DOHH2 (cell line): ENCODE measurements at regions not wholly inside any gene's neighbourhood (a gene's known extent, or its start where the extent isn't known, plus 50 kb on each side); places are given as distances from the start of the nearest gene placed in this dataset.

Experiments used
- H3F3A ChIP-seq: fragments of 200-600 bp; sonication (generic), shearing (Covaris generic); 2 replicates; pipeline ENCODE4 v1.6.0; 2016; ENCODE audit warnings: antibody characterized with exemption, mild to moderate bottlenecking; ENCODE audit not compliant: control insufficient read depth, insufficient read depth
- H3K27ac ChIP-seq: fragments of 200-600 bp; sonication (generic); 2 replicates; pipeline ENCODE4 v1.5.1; 2014; ENCODE audit warnings: low read depth, mild to moderate bottlenecking, low read length, moderate library complexity
- H3K27me3 ChIP-seq: fragments of 200-600 bp; sonication (generic); 2 replicates; pipeline ENCODE4 v1.6.1; 2014; ENCODE audit warnings: mild to moderate bottlenecking, low read length, mixed read lengths; ENCODE audit not compliant: control insufficient read depth
- H3K36me3 ChIP-seq: fragments of 200-600 bp; sonication (generic); 2 replicates; pipeline ENCODE4 v1.6.1; 2014; ENCODE audit warnings: mild to moderate bottlenecking, low read length, moderate library complexity, mixed read lengths; ENCODE audit not compliant: control insufficient read depth
- H3K4me1 ChIP-seq: fragments of 200-600 bp; sonication (generic); 2 replicates; pipeline ENCODE4 v1.6.1; 2014; ENCODE audit warnings: mild to moderate bottlenecking, low read length, mixed read lengths; ENCODE audit not compliant: control insufficient read depth
- H3K4me2 ChIP-seq: fragments of 200-600 bp; sonication (generic); 2 replicates; pipeline ENCODE4 v1.6.0; 2014; ENCODE audit warnings: mild to moderate bottlenecking, low read length, moderate library complexity
- H3K4me3 ChIP-seq: fragments of 200-600 bp; sonication (generic); 2 replicates; pipeline ENCODE4 v1.5.1; 2014; ENCODE audit warnings: mild to moderate bottlenecking, low read length, mixed read lengths
- H3K79me2 ChIP-seq: fragments of 200-600 bp; sonication (generic); 2 replicates; pipeline ENCODE4 v1.6.1; 2014; ENCODE audit warnings: mild to moderate bottlenecking, low read length, mixed read lengths; ENCODE audit not compliant: control insufficient read depth
- H3K9me2 ChIP-seq: fragments of 200-600 bp; sonication (generic); replicated peaks from 2 replicates; pipeline ENCODE4 v1.6.1; 2014; ENCODE audit warnings: mild to moderate bottlenecking, low read length, mixed read lengths; ENCODE audit not compliant: control insufficient read depth
- H3K9me3 ChIP-seq: fragments of 200-600 bp; sonication (generic); 2 replicates; pipeline ENCODE4 v1.6.1; 2014; ENCODE audit warnings: antibody characterized with exemption, low read length, mixed read lengths; ENCODE audit not compliant: control insufficient read depth, insufficient read depth
- H4K20me1 ChIP-seq: fragments of 200-600 bp; sonication (generic); 2 replicates; pipeline ENCODE4 v1.6.0; 2014; ENCODE audit warnings: low read depth, mild to moderate bottlenecking, antibody characterized with exemption, low read length, moderate library complexity; ENCODE audit not compliant: control insufficient read depth, insufficient read depth
- CTCF ChIP-seq: fragments of 200-600 bp; sonication (generic); IDR thresholded peaks from one replicate; pipeline ENCODE4 v1.5.1; 2014; ENCODE audit warnings: antibody characterized with exemption, mild to moderate bottlenecking, low read depth, low read length; ENCODE audit not compliant: poor library complexity, severe bottlenecking
- EZH2phosphoT487 ChIP-seq: fragments of 200-600 bp; sonication (generic); IDR thresholded peaks from 2 replicates; pipeline ENCODE4 v1.6.1; 2017; ENCODE audit warnings: borderline replicate concordance, mild to moderate bottlenecking, antibody characterized with exemption, low read length, moderate library complexity, mixed read lengths

DNA sequence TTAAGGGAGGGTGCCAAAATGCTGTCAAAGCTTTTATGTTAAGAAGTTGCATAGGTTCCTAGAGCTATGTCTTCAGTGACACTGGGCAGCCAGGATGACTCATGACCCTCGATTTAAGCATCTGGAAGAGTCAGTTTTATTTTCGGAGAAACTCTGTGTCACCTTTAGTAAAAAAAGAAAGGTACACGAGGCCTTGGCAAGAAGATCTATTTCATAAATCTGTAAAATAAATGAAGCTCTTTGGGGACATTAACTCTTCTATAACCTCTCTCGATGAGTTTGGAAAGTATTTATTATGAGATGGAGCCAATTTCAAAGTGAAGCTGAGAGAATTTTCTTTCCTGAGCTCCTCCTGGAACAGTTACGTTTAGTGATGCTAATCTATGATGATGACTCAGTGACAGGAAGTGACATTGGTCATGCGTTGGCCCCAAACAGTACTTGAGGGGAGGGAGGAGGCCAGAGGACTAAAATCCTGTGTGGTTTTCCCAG lies 156.5 kb downstream of the HLX start:
- no peaks in the 10 kb centered on the region for H3F3A ChIP-seq
- H3K4me1 ChIP-seq, result peaks cover 9% of the 10 kb centered on the region
- H3K79me2 ChIP-seq, result no peaks in the 10 kb centered on the region
- H3K27me3 ChIP-seq, result no peaks in the 10 kb centered on the region
- no peak overlapping the region for H3K4me2 ChIP-seq
- no peaks in the 10 kb centered on the region for H3K9me3 ChIP-seq
- TF ChIP-seq EZH2phosphoT487 (no peak), CTCF (no peak)
- H3K9me2 ChIP-seq, result no peaks in the 10 kb centered on the region
- H3K27ac ChIP-seq, result no peak overlapping the region
- no peaks in the 10 kb centered on the region for H3K36me3 ChIP-seq
- H3K4me3 ChIP-seq, result no peak overlapping the region
- no peaks in the 10 kb centered on the region for H4K20me1 ChIP-seq

GRCh38 chr1:221039616-221040015 lies 160.4 kb downstream of the HLX start:
- Histone ChIP-seq H3F3A (no peaks in the 10 kb centered on the region), H3K36me3 (no peaks in the 10 kb centered on the region)

DNA sequence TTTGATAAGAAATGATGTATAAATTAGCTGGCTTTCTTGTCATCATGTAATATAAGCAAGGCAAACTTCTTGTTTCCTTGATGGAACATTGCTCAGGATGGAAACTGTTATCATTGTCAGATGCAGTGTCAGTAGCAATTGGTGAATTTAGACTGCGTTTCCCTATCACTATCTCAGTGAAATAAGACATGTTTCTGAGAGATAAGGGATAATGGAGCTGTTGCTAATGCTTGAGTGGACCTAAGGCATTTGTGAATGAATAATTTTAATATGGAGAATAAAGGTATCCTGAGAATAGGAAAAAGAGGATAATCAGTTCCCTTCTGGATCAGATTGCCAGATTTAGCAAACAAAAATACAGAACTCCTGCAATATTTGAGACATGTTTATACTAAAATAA lies 160.9 kb downstream of the HLX start:
- Histone ChIP-seq H4K20me1 (no peaks in the 10 kb centered on the region), H3K4me1 (peaks cover 9% of the 10 kb centered on the region), H3F3A (no peaks in the 10 kb centered on the region), H3K27me3 (no peaks in the 10 kb centered on the region), H3K27ac (no peak overlapping the region), H3K79me2 (no peaks in the 10 kb centered on the region), H3K4me3 (no peak overlapping the region), H3K9me3 (no peaks in the 10 kb centered on the region), H3K36me3 (no peaks in the 10 kb centered on the region), H3K4me2 (no peak overlapping the region), H3K9me2 (no peaks in the 10 kb centered on the region)
- no peak for TF ChIP-seq CTCF
- TF ChIP-seq EZH2phosphoT487, result no peak

More at GRCh38 chr1:221039616-221040015, 160.4 kb downstream of the HLX start:
- Histone ChIP-seq H3K79me2 (no peaks in the 10 kb centered on the region), H3K4me3 (no peak overlapping the region), H4K20me1 (no peaks in the 10 kb centered on the region), H3K9me3 (no peaks in the 10 kb centered on the region), H3K27ac (no peak overlapping the region), H3K4me1 (peaks cover 9% of the 10 kb centered on the region), H3K4me2 (no peak overlapping the region), H3K9me2 (no peaks in the 10 kb centered on the region), H3K27me3 (no peaks in the 10 kb centered on the region)
- TF ChIP-seq EZH2phosphoT487, result no peak
- no peak for TF ChIP-seq CTCF
